Fibroblast of lung (primary cell): ENCODE measurements at regions not wholly inside any gene's neighbourhood (a gene's known extent, or its start where the extent isn't known, plus 50 kb on each side); places are given as distances from the start of the nearest gene placed in this dataset.

Source experiments
- EZH2 ChIP-seq: IDR thresholded peaks from 2 replicates; pipeline ENCODE4 v1.5.1; 2012; ENCODE audit warnings: low read length, control low read depth, mild to moderate bottlenecking; ENCODE audit errors: missing control alignments
- TF ChIP-seq, protein P1 (sequence below), 2 donors: IDR thresholded peaks in 1 of 2; conservative IDR thresholded peaks in 1 of 2; 1 replicate in 1 of 2; 2 replicates in 1 of 2; pipeline ENCODE4 v1.5.1; 2011 to 2012; ENCODE audit warnings: low read length in 2 of 2, control low read depth in 1 of 2, inconsistent platforms in 1 of 2, low read depth in 1 of 2, mild to moderate bottlenecking in 1 of 2

DNA sequence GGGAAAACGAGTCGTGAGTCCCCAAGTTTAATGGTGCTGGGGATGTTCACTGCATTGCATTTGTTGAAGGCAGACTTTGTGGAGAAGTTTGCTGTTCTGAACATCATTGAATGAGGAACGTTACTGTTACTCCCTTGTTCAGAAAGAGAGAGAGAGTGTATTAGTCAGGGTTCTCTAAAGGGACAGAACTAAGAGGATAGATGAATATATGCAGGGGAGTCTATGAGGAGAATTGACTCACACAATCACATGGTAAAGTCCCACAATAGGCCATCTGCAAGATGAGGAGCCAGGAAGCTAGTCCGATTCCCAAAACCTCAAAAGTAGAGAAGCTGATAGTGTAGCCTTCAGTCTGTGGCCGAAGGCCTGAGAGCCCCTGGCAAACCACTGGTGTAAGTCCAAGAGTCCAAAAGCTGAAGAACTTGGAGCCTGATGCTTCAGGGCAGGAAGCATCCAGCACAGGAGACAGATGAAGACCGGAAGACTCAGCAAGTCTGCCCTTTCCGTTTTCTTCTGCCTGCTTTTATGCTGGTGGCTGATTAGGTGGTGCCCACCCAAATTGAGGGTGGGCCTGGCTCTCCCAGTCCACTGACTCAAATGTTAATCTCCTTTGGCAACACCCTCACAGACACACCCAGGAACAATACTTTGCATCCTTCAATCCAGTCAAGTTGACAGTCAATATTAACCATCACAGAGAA is 223.5 kb upstream of the PCSK2 start:
- TF ChIP-seq, protein P1, sequence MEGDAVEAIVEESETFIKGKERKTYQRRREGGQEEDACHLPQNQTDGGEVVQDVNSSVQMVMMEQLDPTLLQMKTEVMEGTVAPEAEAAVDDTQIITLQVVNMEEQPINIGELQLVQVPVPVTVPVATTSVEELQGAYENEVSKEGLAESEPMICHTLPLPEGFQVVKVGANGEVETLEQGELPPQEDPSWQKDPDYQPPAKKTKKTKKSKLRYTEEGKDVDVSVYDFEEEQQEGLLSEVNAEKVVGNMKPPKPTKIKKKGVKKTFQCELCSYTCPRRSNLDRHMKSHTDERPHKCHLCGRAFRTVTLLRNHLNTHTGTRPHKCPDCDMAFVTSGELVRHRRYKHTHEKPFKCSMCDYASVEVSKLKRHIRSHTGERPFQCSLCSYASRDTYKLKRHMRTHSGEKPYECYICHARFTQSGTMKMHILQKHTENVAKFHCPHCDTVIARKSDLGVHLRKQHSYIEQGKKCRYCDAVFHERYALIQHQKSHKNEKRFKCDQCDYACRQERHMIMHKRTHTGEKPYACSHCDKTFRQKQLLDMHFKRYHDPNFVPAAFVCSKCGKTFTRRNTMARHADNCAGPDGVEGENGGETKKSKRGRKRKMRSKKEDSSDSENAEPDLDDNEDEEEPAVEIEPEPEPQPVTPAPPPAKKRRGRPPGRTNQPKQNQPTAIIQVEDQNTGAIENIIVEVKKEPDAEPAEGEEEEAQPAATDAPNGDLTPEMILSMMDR (conservative IDR thresholded peaks at IDR 0.05 in 1 of 2, IDR thresholded peaks at IDR 0.05 in 1 of 2; ENCODE audit: low read depth in 1 of 2, low read length in 2 of 2): no peak
- TF ChIP-seq EZH2: no peak
